HG03159 (cell line): ENCODE measurements at regions not wholly inside any gene's neighbourhood (a gene's known extent, or its start where the extent isn't known, plus 50 kb on each side); places are given as distances from the start of the nearest gene placed in this dataset.

ENCODE experiments used
- ATAC-seq: cut with Tn5 transposase; IDR thresholded peaks from one replicate; pipeline ENCODE4 v1.9.1; 2021; ENCODE audit warnings: mild to moderate bottlenecking, moderate library complexity; ENCODE audit not compliant: unreplicated experiment

DNA sequence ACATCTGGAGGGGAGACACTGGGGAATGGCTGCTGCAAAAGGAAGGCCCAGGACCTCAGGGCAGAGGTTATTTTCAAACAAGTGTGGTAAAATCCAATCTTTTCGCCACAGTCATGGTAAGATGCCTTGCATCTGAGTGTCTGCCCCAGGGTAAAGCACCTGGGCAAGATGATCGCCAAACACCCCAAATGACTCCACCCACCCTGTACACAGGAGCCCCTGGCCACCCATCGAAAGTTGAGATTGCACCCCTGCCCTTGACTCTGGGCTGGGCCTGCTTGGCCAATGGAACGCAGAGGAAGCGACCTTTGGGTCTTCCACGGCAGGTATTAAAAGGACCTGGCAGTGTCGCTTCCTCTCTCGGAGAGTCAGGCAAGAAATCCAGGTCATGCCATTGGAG is 88.8 kb downstream of the C16orf95 start:
- ATAC-seq = no peak

DNA sequence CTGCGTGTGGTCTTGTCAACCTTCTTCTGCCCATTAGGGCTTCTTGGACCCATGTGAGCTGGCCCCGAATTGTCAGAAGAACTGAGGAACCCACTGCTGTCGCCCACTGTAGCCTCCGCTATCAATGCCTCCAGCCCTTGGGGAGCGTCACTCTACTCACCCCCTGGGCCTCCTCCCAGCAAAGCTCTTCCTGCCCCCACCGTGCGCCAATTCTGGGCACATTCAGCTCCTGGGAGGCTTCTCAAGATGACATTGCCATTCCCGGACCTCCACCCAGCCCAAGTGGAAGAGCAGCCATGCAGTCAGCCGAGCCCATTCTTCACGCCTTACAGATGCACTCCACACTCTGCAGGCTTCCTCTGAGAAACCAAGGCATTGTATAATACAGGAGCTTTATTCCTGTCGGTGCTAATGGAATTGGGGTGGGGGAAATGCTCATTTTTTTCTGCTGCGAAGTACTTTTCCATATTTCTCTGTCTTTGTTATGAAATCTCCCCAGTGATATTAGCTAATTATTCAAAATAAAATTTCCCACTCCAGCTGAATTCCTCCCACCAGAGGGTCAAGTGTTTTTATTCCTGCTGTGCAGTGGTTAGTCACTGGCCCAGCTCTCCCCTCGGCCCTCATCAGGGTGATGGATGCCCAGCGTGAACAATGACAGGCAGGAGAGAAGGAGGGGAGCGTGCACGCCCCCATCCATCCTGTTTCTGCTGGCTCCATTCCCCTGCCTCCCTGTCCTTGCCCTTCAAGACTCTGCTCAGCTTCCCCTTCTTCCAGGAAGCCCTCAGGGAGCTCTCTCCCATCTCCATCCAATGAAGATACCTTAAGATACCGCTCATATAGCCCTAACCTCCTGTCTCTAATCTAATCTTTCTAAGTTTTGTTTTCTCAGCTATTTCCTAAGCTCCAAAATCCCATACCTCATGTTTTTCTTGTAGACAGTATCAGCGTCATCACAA is 87.7 kb downstream of the C16orf95 start:
- no peak for ATAC-seq

GRCh38 chr16:87230571-87230970 is 86.6 kb downstream of the C16orf95 start:
- no peak for ATAC-seq

DNA sequence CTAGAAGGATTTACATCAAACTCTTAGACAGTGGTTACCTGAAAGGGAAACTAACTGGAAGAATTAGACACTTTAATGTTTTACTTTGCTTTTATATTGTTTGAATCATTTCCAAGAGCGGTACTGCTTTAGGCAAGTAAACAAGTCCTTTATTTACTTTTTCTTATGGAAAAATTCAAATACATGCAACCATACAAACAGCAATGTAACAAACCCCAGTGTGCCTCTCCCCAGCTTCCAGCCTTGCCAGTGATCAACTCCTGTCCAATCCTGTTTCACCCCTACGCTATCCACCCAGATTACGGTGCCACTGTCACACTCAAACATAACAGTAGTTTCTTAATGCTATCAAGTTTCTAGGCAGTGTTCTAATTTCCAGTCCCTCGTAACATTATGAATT is 85.9 kb downstream of the C16orf95 start:
- no peak for ATAC-seq

DNA sequence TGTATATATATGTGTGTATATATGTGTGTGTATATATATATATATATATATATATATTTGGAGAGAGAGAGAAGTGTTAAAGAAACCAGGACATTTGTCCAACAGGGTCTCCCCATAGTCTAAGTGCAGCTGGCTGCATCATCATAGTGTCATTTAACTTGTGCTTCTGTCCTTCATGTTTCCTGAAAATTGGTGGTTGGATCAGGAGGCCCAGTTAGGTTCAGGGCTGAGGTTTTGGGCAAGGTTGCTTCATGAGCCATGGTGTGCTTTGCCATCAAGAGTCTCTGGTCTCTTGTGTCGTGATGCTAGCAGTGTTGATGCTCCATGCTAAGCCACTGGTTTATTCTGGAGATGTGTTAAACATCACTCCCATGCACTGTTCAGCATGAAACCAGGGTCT is 85.3 kb downstream of the C16orf95 start:
- ATAC-seq = no peak

DNA sequence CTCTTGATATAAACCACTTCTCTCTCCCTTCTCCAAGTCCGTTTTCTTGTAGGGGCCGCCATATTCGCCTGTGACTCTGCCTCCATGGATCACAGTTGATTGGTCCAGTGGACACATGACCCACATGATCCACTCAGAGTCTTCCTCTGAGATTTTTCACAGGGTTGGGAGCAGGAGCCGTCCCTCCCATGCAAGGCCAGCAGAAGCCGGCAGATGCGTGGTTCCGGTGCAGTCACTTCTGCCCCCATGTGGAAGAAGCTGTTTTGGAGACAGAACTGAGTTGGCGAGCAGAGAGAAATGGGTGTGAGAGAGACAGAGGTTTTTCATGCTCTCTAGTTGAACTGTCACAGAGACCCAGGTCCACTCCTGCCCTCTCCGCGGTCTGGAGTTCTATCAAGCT is 83.3 kb downstream of the C16orf95 start:
- ATAC-seq = no peak

DNA sequence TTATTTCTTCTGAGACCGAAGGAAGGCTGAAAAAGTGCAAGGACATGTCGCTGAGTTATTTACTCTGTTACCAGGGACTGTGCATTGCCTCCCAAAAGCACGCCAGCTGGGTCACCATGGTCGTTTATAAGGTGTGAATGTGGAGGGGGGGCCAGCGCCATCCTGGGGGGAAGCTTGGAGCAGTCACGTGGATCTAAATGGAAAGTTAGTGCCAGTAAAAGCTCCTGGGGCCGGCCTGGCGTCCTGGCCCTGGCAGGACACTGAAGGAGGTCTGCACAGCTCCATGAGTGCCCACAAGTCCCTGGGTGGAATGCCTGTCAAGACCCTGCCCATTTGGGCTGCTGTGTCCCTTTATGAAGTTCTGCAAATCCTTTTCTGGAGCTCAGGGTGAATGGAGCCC is 82.6 kb downstream of the C16orf95 start:
- ATAC-seq = no peak

- ATAC-seq = no peak
These were observed 81.2 kb downstream of the C16orf95 start for GRCh38 chr16:87235810-87236515.

- no peak for ATAC-seq
These were observed 80.6 kb downstream of the C16orf95 start for GRCh38 chr16:87236516-87237115.

- ATAC-seq = no peak
These were observed 78.9 kb downstream of the C16orf95 start for GRCh38 chr16:87238361-87238715.

DNA sequence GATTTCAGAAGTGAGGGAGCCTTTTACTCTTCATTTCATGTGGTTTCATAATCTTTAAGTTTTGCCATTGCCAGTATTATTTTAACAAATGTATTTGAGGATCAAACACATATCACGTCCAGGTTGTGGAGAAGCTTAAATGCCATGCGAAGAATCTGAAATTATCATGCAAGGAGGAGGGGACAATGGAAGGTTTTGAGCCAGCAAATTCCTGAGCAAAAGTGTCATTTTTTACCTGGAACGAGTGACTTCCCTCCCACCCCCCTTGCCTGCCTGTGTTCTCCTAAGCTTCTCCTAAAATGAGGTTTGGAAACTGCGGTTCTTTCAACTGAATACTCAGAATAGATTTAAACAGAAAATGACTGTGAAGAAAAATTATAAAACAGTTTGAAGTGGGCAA is 77.6 kb downstream of the C16orf95 start:
- no peak for ATAC-seq

DNA sequence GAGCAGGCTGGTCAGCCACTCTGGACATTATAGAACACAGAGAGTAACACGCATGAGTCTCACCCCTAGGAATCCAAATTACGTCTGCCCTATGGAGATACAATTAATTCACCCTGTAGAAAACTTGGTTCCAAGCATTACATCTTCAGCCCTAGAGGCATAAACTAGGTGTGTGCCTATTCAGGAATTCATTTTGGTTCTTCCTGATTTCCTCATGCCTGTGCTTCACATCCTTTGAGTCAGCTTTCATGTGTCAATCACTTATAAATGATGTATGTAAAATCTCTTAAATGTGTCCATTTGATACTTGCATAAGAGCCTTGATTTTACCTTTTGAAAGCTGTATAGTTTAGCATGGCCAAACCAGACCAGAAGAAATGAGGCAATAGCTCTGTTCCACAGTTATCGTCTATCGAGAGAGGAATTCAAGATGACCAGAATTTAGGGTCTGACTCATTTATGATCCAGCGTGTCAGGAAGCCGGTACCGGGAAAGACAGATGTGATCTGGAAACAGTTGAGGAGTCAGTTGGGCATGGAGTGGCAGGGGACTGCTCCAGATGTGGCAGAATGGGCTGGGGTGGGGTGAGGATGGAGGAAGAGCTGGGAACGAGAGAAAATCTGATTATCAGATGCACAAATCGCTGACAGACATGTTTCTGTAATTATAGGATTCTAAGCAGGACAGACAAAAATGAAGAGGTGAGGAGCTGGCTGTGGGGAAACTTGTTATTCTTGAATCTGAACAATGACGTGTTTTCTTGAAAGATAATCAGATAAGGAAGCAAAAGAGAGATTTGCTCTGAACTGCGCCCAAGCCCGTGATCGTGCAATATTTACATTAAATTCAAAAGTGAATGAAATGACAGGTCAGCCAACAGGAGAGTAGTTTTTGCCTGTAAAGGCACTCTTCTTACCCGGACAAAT is 76.7 kb downstream of the C16orf95 start:
- no peak for ATAC-seq

DNA sequence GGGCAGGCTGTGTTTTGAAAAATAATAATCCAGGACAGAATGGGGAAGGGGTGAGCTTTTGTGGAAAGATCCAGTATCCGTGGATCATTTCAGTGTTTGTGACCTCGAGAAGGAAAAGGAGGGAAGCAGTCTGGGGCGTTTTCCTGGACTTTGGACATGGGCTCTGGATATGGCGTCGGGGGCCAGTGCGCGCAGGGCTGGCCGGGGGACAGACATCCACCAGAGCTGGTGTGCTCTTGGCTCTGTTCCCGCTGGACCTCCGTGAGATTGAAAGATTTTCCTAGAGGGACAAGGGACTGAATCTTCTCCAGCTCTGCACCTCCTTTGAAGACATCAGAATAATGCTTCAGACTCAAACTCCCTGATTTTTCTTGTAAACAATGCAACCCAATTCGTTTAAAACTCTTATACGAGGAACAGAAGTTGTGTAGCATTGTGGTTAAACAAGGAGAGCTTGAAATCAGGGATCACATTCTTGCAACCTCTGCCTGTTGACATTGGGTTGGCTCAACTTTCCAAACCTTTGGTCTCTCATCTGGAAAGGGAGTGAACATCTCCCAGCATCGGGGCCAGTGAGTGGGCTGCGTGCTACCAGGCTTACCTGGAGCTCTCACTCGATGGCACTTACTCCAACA is 75.9 kb downstream of the C16orf95 start:
- ATAC-seq = no peak

- ATAC-seq = no peak
These were observed 73.7 kb downstream of the C16orf95 start for GRCh38 chr16:87243478-87243877.

- ATAC-seq = no peak
These were observed 72.5 kb downstream of the C16orf95 start for GRCh38 chr16:87244636-87245197.

- ATAC-seq = no peak
These were observed 71.7 kb downstream of the C16orf95 start for GRCh38 chr16:87245511-87245910.

DNA sequence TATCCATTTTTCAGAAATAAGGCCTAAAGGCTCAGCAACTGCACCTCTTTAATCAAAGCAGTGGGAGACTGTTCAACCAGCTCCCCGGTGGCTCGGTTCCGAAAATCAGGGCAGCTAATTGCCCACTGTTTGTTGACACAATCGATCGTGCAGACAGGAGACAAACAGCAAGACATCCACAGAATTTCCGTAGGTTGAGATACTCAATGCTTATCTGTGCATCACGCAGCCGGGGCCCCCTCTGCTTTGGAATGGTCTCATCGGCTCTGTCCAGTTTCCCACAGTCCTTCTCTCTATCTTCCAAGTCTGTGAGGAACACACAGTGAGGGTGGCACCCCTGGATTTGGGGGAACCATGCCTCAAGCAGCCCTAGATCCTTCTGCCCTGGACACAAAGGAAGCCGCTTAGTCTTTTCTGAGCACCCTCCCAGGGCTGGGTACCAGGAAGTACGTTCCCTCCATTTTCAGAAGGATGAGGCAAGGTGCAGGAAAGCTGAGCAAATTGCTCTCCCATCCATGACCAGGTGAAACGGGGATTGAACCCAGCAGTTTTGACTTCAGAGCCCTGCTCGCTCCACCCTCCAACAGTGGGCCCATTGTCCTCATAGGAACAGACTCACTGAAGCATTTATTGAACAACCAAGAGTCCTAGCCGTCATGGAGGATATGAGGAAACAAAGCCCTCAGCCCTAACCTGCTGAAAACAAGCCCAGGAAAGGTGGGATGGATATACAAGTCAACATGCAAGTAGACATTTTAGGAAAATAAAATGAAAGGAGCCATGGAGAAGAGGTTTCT is 70.7 kb downstream of the C16orf95 start:
- ATAC-seq = no peak

DNA sequence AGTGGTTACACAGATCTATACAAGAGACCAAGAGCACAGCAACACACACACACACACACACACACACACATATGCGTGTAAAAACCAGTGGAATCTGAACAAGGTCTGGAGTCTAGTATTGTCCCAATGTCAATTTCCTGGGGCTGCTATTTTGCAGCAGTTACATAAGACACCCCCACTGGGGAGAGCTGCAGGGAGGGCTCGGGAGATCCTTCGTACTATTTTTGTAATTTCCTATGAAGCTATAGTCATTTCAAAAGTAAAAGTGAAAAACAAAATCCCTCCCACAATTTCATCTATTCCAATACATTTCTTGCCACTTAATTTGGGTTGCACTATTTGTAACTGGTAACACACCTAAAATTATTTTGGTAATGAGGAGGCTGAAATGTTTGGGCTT is 68.5 kb downstream of the C16orf95 start:
- ATAC-seq = no peak

DNA sequence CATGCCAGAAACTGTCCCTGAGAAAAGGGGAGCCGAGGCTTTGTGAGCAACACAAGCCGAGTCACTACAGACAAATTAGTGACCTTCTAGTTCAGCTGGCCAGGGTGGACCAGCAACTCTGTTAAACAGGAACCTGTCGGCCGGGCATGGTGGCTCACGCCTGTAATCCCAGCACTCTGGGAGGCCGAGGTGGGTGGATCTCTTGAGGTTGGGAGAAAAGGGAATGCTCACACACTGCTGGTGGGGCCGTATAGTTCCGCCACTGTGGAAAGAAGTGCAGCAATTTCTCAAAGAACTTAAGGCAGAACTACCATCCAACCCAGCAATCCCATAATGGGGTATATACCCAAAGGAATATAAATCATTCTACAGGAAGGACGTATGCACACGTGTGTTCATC is 67.8 kb downstream of the C16orf95 start:
- no peak for ATAC-seq
